ENCODE measurements at regions not wholly inside any gene's neighbourhood (a gene's known extent, or its start where the extent isn't known, plus 50 kb on each side); places are given as distances from the start of the nearest gene placed in this dataset.
"Not testable (repeated sequence)": the region's sequence is repeated elsewhere in the genome, so short reads cannot be mapped to it uniquely, and the experiment has no call there.

GRCh38 chr12:125512541-125513298, 447.5 kb downstream of the AACS start:
- DNase-seq = no peak

- no peak for DNase-seq
Observed at GRCh38 chr12:125515887-125516286, 450.7 kb downstream of the AACS start.

GRCh38 chr12:125518074-125518473, 452.8 kb downstream of the AACS start:
- no peak for DNase-seq

GRCh38 chr12:125519026-125519651, 453.9 kb downstream of the AACS start:
- DNase-seq = no peak

- DNase-seq = no peak
Observed at GRCh38 chr12:125525879-125526278, 460.6 kb downstream of the AACS start.

- no peak for DNase-seq
Observed at GRCh38 chr12:125528281-125528680, 463.0 kb downstream of the AACS start.

- DNase-seq = no peak
Observed at GRCh38 chr12:125530201-125530600, 465.0 kb downstream of the AACS start.

- DNase-seq = no peak
Observed at GRCh38 chr12:125530876-125531275, 465.6 kb downstream of the AACS start.

- no peak for DNase-seq
Observed at GRCh38 chr12:125531574-125531973, 466.3 kb downstream of the AACS start.

- peak; percentile 25 for DNase-seq
Observed at GRCh38 chr12:125533434-125534029, 468.3 kb downstream of the AACS start.

GRCh38 chr12:125538401-125539199, 473.4 kb downstream of the AACS start:
- DNase-seq = no peak

GRCh38 chr12:125540580-125541204, 475.5 kb downstream of the AACS start:
- DNase-seq = no peak

- no peak for DNase-seq
Observed at GRCh38 chr12:125544960-125545359, 479.7 kb downstream of the AACS start.

- DNase-seq = no peak
Observed at GRCh38 chr12:125549171-125549570, 483.9 kb downstream of the AACS start.

GRCh38 chr12:125549836-125550235, 484.6 kb downstream of the AACS start:
- DNase-seq = no peak

GRCh38 chr12:125552295-125552694, 487.1 kb downstream of the AACS start:
- no peak for DNase-seq

- not testable (repeated sequence) for DNase-seq
Observed at GRCh38 chr12:125561008-125561407, 495.8 kb downstream of the AACS start.

- no peak for DNase-seq
Observed at GRCh38 chr12:125564753-125565152, 499.5 kb downstream of the AACS start.

- no peak for DNase-seq
Observed at GRCh38 chr12:125567581-125567980, 502.3 kb downstream of the AACS start.

- no peak for DNase-seq
Observed at GRCh38 chr12:125568306-125568705, 503.1 kb downstream of the AACS start.

- DNase-seq = no peak
Observed at GRCh38 chr12:125573271-125573670, 508.0 kb downstream of the AACS start.

GRCh38 chr12:125577334-125577733, 512.1 kb downstream of the AACS start:
- no peak for DNase-seq

- DNase-seq = no peak
Observed at GRCh38 chr12:125579916-125580315, 514.7 kb downstream of the AACS start.
